ENCODE measurements at regions not wholly inside any gene's neighbourhood (a gene's known extent, or its start where the extent isn't known, plus 50 kb on each side); places are given as distances from the start of the nearest gene placed in this dataset.

- TF ChIP-seq, protein P1, sequence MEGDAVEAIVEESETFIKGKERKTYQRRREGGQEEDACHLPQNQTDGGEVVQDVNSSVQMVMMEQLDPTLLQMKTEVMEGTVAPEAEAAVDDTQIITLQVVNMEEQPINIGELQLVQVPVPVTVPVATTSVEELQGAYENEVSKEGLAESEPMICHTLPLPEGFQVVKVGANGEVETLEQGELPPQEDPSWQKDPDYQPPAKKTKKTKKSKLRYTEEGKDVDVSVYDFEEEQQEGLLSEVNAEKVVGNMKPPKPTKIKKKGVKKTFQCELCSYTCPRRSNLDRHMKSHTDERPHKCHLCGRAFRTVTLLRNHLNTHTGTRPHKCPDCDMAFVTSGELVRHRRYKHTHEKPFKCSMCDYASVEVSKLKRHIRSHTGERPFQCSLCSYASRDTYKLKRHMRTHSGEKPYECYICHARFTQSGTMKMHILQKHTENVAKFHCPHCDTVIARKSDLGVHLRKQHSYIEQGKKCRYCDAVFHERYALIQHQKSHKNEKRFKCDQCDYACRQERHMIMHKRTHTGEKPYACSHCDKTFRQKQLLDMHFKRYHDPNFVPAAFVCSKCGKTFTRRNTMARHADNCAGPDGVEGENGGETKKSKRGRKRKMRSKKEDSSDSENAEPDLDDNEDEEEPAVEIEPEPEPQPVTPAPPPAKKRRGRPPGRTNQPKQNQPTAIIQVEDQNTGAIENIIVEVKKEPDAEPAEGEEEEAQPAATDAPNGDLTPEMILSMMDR (IDR thresholded peaks at IDR 0.05 in 2 of 3, conservative IDR thresholded peaks at IDR 0.05 in 1 of 3; ENCODE audit: borderline replicate concordance in 1 of 3, insufficient read depth in 1 of 3, low read depth in 2 of 3, low read length in 2 of 3) = no peak
- TF ChIP-seq ZBTB33 (IDR thresholded peaks at IDR 0.05; ENCODE audit: extremely low read depth, insufficient replicate concordance, low read length) (no peak), ZNF274 (IDR thresholded peaks at IDR 0.05; ENCODE audit: low read depth, low read length) (no peak), MAX (IDR thresholded peaks at IDR 0.05) (no peak)
Observed at GRCh38 chr5:109928811-109929210, 239.1 kb downstream of the MAN2A1 start.
